Right cardiac atrium (tissue), 5 donors: ENCODE measurements at regions not wholly inside any gene's neighbourhood (a gene's known extent, or its start where the extent isn't known, plus 50 kb on each side); places are given as distances from the start of the nearest gene placed in this dataset.

Experiments
- ATAC-seq, 2 donors: fragments of 200-7000 bp; cut with Tn5 transposase; one replicate each; pipeline versions ENCODE4 v1.8.0 to v1.9.1; 2020; ENCODE audit warnings: moderate library complexity in 2 of 2, mild to moderate bottlenecking in 1 of 2
- DNase-seq, 3 donors: peaks; one replicate each; pipeline ENCODE4 v3.0.0-alpha.2; 2020
- H3K27ac ChIP-seq: one replicate; pipeline ENCODE4 v1.5.1; 2013; ENCODE audit warnings: mild to moderate bottlenecking, low read length, control low read depth, moderate library complexity
- H3K27me3 ChIP-seq: one replicate; pipeline ENCODE4 v1.6.1; 2013; ENCODE audit not compliant: control insufficient read depth, insufficient read depth
- H3K4me1 ChIP-seq: one replicate; pipeline ENCODE4 v1.6.1; 2013; ENCODE audit warnings: low read length; ENCODE audit not compliant: control insufficient read depth, insufficient read depth
- H3K4me3 ChIP-seq: one replicate; pipeline ENCODE4 v1.5.1; 2013; ENCODE audit warnings: low read length, control low read depth
- H3K9me3 ChIP-seq: one replicate; pipeline ENCODE4 v1.6.1; 2013; ENCODE audit warnings: low read length; ENCODE audit not compliant: control insufficient read depth
- WGBS: extraction: QIAGEN DNeasy Blood & Tissue Kit; methylation state at CpG from one replicate; pipeline ENCODE4 v1.1.7; 2013; 5-methylcytosine and 5-hydroxymethylcytosine counted together
- intact Hi-C, 4 donors: fragments of 100-400 bp; cut with DNase I; formaldehyde crosslinking; loops; one replicate each; pipeline versions ENCODE4 v1.11.0 to v1.14.0; 2022 to 2023
- donor health status: healthy with polysubstance abuse.
- donor health status: DM: no; HTN: yes; CAD: no.
- donor health status: DM: no; HTN: no; CAD: no.
- donor health status: DM: no; HTN: yes; CAD: no; lungs with severe emphysema.
- donor health status: DM: yes; HTN: yes; CAD: no.

GRCh38 chr9:134236001-134236421 is 71.6 kb upstream of the RNU6ATAC start:
- peaks cover 6% of the 10 kb centered on the region for H3K4me1 ChIP-seq
- no peaks in the 10 kb centered on the region for H3K9me3 ChIP-seq
- H3K27ac ChIP-seq: no peak overlapping the region
- H3K27me3 ChIP-seq: no peaks in the 10 kb centered on the region
- ATAC-seq (peak; percentile 62 to 64), DNase-seq (peak in 2 of 3 donors; percentile 75 to 82)
- no peak overlapping the region for H3K4me3 ChIP-seq
- intact Hi-C loops: no loop called here
- WGBS: 33% methylated on average over 6 of the region's 6 CpGs

GRCh38 chr9:134236935-134237629 is 72.7 kb upstream of the RNU6ATAC start:
- Histone ChIP-seq H3K27me3 (no peaks in the 10 kb centered on the region), H3K27ac (no peak overlapping the region), H3K4me3 (no peak overlapping the region), H3K4me1 (peaks cover 3% of the 10 kb centered on the region), H3K9me3 (no peaks in the 10 kb centered on the region)
- intact Hi-C loops: no loop called here
- ATAC-seq: no peak
- WGBS: 86% methylated on average over 13 of the region's 13 CpGs
- DNase-seq: peak in 2 of 3 donors; percentile 43 to 58

- Histone ChIP-seq H3K9me3 (no peaks in the 10 kb centered on the region), H3K4me1 (peaks cover 3% of the 10 kb centered on the region), H3K4me3 (no peak overlapping the region), H3K27ac (no peak overlapping the region), H3K27me3 (no peaks in the 10 kb centered on the region)
- ATAC-seq (no peak), DNase-seq (peak in 2 of 3 donors; percentile 33 to 34)
- WGBS: 89% methylated on average over 17 of the region's 17 CpGs
- intact Hi-C loops: no loop called here
These were observed 73.4 kb upstream of the RNU6ATAC start for GRCh38 chr9:134237630-134238265.

- H3K27me3 ChIP-seq: no peaks in the 10 kb centered on the region
- intact Hi-C loops: no loop called here
- H3K4me1 ChIP-seq: peaks cover 3% of the 10 kb centered on the region
- 93% methylated on average over 29 of the region's 29 CpGs for WGBS
- no peak overlapping the region for H3K27ac ChIP-seq
- DNase-seq (peak in 2 of 3 donors; percentile 36 to 58), ATAC-seq (no peak)
- no peak overlapping the region for H3K4me3 ChIP-seq
- H3K9me3 ChIP-seq: no peaks in the 10 kb centered on the region
These were observed 75.0 kb upstream of the RNU6ATAC start for GRCh38 chr9:134239130-134239903.

- no peak for ATAC-seq
- Histone ChIP-seq H3K9me3 (no peaks in the 10 kb centered on the region), H3K4me3 (no peak overlapping the region), H3K27ac (no peak overlapping the region), H3K4me1 (peaks cover 3% of the 10 kb centered on the region), H3K27me3 (no peaks in the 10 kb centered on the region)
- 89% methylated on average over 7 of the region's 7 CpGs for WGBS
- intact Hi-C loops: no loop called here
- no peak for DNase-seq
These were observed 75.6 kb upstream of the RNU6ATAC start for GRCh38 chr9:134239939-134240338.

- WGBS: 56% methylated on average over 11 of the region's 11 CpGs
These were observed 76.0 kb upstream of the RNU6ATAC start for GRCh38 chr9:134240361-134240760.

GRCh38 chr9:134242706-134243105 is 78.3 kb upstream of the RNU6ATAC start:
- Histone ChIP-seq H3K27ac (no peak overlapping the region), H3K9me3 (no peaks in the 10 kb centered on the region), H3K4me3 (no peak overlapping the region), H3K4me1 (no peaks in the 10 kb centered on the region), H3K27me3 (no peaks in the 10 kb centered on the region)
- intact Hi-C loops: no loop called here
- 59% methylated on average over 19 of the region's 19 CpGs for WGBS
- ATAC-seq (no peak), DNase-seq (peak in 2 of 3 donors; percentile 30 to 33)

More at GRCh38 chr9:134240361-134240760, 76.0 kb upstream of the RNU6ATAC start:
- DNase-seq (peak in 2 of 3 donors; percentile 35 to 43), ATAC-seq (no peak)
- Histone ChIP-seq H3K4me3 (no peak overlapping the region), H3K4me1 (peaks cover 3% of the 10 kb centered on the region), H3K9me3 (no peaks in the 10 kb centered on the region), H3K27ac (no peak overlapping the region), H3K27me3 (no peaks in the 10 kb centered on the region)
- intact Hi-C loops: no loop called here

GRCh38 chr9:134243778-134244467 is 79.6 kb upstream of the RNU6ATAC start:
- 49% methylated on average over 14 of the region's 14 CpGs for WGBS
- intact Hi-C loops: no loop called here
- Histone ChIP-seq H3K9me3 (no peaks in the 10 kb centered on the region), H3K27ac (no peak overlapping the region), H3K27me3 (no peaks in the 10 kb centered on the region), H3K4me3 (no peak overlapping the region), H3K4me1 (no peaks in the 10 kb centered on the region)
- peak in 2 of 3 donors; percentile 58 to 59 for DNase-seq
- peak; percentile 17 to 53 for ATAC-seq

GRCh38 chr9:134245179-134245578 is 80.8 kb upstream of the RNU6ATAC start:
- Histone ChIP-seq H3K9me3 (no peaks in the 10 kb centered on the region), H3K27ac (no peak overlapping the region), H3K4me3 (no peak overlapping the region), H3K4me1 (no peaks in the 10 kb centered on the region), H3K27me3 (no peaks in the 10 kb centered on the region)
- intact Hi-C loops: no loop called here
- no peak for ATAC-seq
- DNase-seq: peak in 2 of 3 donors; percentile 22 to 42
- 92% methylated on average over 11 of the region's 11 CpGs for WGBS

- Histone ChIP-seq H3K4me3 (no peak overlapping the region), H3K27me3 (no peaks in the 10 kb centered on the region), H3K4me1 (no peaks in the 10 kb centered on the region), H3K27ac (no peak overlapping the region), H3K9me3 (no peaks in the 10 kb centered on the region)
- ATAC-seq (no peak), DNase-seq (peak in 1 of 3 donors; percentile 5)
- intact Hi-C loops: no loop called here
- 95% methylated on average over 5 of the region's 5 CpGs for WGBS
These were observed 78.2 kb upstream of the RXRA start for GRCh38 chr9:134247918-134248631.
